ENCODE measurements at regions not wholly inside any gene's neighbourhood (a gene's known extent, or its start where the extent isn't known, plus 50 kb on each side); places are given as distances from the start of the nearest gene placed in this dataset.
A peak's percentile ranks its signal among the peaks of the same experiment; 100 is the strongest.

DNA sequence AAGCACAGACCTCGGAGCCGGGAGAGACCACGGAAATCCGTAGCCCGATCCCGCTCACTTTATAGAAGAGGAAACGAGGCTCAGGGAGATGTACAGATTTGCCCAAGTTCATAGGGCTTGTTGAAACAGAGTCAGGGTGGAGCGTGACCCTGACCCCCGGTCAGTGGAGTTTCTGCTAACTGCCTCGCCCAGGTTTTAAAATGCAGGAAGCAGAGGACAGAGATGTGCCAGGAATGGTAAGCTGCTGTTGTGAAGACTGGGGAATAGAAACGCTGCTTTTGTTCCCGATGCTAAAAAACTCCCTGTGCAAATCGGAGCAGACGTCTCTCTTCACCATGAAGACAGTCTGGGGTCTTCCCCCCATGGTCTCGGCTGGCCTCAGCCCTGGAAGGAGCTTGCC is 403.0 kb downstream of the SEC14L1 start:
- no peak for ATAC-seq
- DNase-seq: no peak
- Histone ChIP-seq H3K36me3 (no peaks in the 10 kb centered on the region), H3K27ac (no peak overlapping the region), H3K27me3 (no peaks in the 10 kb centered on the region), H3K4me1 (peaks cover 0 to 29% (median 12%) of the 10 kb centered on the region in 12 donors), H3K4me3 (no peak overlapping the region), H3K9me3 (no peaks in the 10 kb centered on the region)
- TF ChIP-seq POLR2A (IDR thresholded peaks at IDR 0.05): no peak
- TF ChIP-seq, protein P1, sequence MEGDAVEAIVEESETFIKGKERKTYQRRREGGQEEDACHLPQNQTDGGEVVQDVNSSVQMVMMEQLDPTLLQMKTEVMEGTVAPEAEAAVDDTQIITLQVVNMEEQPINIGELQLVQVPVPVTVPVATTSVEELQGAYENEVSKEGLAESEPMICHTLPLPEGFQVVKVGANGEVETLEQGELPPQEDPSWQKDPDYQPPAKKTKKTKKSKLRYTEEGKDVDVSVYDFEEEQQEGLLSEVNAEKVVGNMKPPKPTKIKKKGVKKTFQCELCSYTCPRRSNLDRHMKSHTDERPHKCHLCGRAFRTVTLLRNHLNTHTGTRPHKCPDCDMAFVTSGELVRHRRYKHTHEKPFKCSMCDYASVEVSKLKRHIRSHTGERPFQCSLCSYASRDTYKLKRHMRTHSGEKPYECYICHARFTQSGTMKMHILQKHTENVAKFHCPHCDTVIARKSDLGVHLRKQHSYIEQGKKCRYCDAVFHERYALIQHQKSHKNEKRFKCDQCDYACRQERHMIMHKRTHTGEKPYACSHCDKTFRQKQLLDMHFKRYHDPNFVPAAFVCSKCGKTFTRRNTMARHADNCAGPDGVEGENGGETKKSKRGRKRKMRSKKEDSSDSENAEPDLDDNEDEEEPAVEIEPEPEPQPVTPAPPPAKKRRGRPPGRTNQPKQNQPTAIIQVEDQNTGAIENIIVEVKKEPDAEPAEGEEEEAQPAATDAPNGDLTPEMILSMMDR (IDR thresholded peaks at IDR 0.05): no peak
- 71 to 89% (median 81%) methylated on average over 15 of the region's 15 CpGs for WGBS, 4 donors
- intact Hi-C loops (cut with DNase I): loop anchor here (2.0 to 10.0 kb wide), 14 partner anchors 59 to 531 kb away; partner anchors contain the start of gene TNRC6C (in 1 of the 10)

DNA sequence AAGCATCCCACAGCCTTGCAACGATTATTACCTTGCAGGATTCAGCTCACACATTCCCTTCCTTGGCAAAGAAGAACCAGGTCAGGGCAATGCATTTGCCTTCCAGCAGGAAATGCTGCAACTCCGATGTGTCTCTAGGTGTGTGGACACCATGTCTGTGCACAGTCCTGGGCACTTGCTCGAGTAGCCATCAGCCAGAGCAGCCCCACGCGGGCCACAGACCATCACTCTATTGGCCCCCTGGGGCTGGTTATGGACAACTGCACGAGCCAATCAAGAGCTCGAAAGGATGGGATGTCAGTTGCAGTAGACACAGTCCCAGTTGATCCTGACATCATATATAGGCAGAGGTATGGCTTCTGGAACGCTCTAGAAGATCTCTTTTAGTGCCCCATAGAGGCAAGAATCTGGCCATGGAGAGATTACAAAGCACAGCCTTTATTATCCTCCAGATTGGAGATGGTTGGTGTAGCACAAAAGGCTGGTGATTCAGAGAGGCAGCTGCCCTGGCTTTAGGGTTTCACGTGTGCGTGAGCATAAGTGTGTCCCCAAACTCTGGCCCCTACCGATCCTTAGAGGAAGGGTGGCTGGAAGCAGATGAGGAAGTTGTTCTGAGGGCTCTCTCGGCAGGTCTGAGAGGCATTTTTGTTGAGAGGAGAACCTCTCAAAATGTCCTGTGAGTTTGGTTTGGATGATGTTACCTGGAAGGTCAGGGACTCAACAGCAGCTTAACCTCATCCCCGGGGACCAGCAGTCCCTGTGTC is 403.8 kb downstream of the SEC14L1 start:
- no peak for TF ChIP-seq POLR2A (IDR thresholded peaks at IDR 0.05)
- TF ChIP-seq, protein P1 (IDR thresholded peaks at IDR 0.05): no peak
- ATAC-seq: no peak
- intact Hi-C loops (cut with DNase I): loop anchor here in 9 of 10 donors (5.0 to 10.0 kb wide), 11 partner anchors 133 to 530 kb away; partner anchors contain the start of gene TNRC6C (in 1 of the 9)
- WGBS, 4 donors: 82 to 87% (median 85%) methylated on average over 11 to 13 of the region's 13 CpGs
- Histone ChIP-seq H3K4me1 (peaks cover 0 to 29% (median 12%) of the 10 kb centered on the region in 12 donors), H3K9me3 (no peaks in the 10 kb centered on the region), H3K27ac (no peak overlapping the region), H3K27me3 (no peaks in the 10 kb centered on the region), H3K4me3 (no peak overlapping the region), H3K36me3 (no peaks in the 10 kb centered on the region)
- no peak for DNase-seq

DNA sequence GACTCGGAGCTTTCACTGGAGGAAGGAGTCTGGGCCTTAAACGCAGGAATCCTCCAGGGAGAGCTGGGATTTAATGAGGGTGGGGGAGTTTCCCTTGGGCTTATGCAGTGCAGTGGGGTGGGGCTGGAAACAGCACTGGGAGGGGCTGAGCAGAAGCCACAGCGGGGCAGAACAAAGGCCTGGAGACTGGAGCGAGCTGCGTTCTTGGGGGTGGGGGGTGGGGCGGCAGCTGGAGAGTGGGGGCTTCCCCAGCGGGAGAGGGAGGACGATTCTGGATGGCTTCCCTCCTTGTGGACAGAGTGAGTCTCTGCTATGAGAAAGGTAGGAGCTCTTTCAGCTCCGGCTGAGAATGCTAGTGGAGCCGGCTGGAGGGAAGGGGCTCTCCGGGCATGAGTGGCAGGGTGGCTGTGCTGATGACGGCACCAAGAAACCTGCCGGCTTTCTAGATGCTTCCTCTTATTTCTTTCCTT is 406.0 kb downstream of the SEC14L1 start:
- peaks cover 0 to 20% (median 11%) of the 10 kb centered on the region in 12 donors for H3K4me1 ChIP-seq
- no peaks in the 10 kb centered on the region for H3K9me3 ChIP-seq
- DNase-seq (no peak), ATAC-seq (peak in 2 of 4 donors; percentile 15 to 25)
- H3K27ac ChIP-seq: peak overlapping the region in 1 of 12 donors; percentile 38
- H3K4me3 ChIP-seq: peak overlapping the region in 7 of 12 donors; percentile 5 to 41 (median 26)
- 26 to 34% (median 31%) methylated on average over 12 to 13 of the region's 13 CpGs for WGBS, 4 donors
- no peaks in the 10 kb centered on the region for H3K27me3 ChIP-seq
- no peaks in the 10 kb centered on the region for H3K36me3 ChIP-seq
- intact Hi-C loops (cut with DNase I): loop anchor here in 5 of 10 donors (10.0 kb wide), 3 partner anchors 178 to 528 kb away; no protein-coding TSS in a partner anchor
- no peak for TF ChIP-seq POLR2A (IDR thresholded peaks at IDR 0.05)
- TF ChIP-seq, protein P1 (IDR thresholded peaks at IDR 0.05): no peak

DNA sequence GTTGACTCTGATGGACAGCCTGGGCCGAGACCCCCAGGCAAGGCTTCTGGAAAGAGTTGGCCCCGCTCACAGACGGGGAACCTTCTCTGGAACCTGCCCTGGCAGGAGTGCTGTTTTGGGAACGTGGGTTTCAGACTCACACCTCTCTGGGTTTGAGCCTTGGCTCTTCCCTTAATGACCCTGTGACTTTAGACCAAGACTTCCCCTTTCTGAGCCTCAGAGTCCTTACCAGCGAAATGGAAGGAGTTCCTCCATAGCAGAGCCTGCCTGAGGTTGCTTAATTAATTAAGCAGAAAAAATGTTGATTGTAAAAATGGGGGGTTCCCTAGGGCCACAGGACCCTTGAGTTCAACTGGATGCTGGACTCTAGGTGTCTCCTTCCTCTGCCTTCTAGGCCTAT is 408.2 kb downstream of the SEC14L1 start:
- DNase-seq (no peak), ATAC-seq (no peak)
- Histone ChIP-seq H3K27ac (no peak overlapping the region), H3K4me3 (no peak overlapping the region), H3K36me3 (no peaks in the 10 kb centered on the region), H3K27me3 (no peaks in the 10 kb centered on the region), H3K9me3 (no peaks in the 10 kb centered on the region), H3K4me1 (no peaks in the 10 kb centered on the region)
- TF ChIP-seq, protein P1 (IDR thresholded peaks at IDR 0.05): no peak
- TF ChIP-seq POLR2A (IDR thresholded peaks at IDR 0.05): no peak
- intact Hi-C loops (cut with DNase I): loop anchor here in 5 of 10 donors (10.0 kb wide), 3 partner anchors 176 to 526 kb away; no protein-coding TSS in a partner anchor
- WGBS, 4 donors: 66 to 85% (median 67%) methylated on average over 4 to 5 of the region's 5 CpGs
